ENCODE measurements at regions not wholly inside any gene's neighbourhood (a gene's known extent, or its start where the extent isn't known, plus 50 kb on each side); places are given as distances from the start of the nearest gene placed in this dataset.

DNA sequence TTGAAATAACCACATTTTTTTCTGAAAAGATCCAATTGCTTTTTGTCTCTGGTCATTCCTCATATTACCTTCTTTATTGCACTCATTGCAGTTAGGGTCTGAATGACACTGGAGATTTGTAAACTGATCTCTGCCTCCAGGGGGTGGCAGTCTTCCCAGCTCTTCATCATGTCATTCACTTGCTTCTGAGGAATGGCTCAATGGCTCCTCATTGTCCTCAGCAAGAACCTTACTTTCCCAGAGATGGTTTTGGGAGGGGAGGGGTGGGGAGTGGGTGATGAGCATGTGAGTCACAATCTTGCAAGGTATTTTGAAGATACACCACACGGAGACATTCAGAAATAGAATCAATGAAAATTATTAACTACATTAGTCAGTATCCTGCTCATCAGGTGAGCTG, 159.8 kb upstream of the GAS1 start:
- TF ChIP-seq CTCF (IDR thresholded peaks at IDR 0.05; ENCODE audit: poor library complexity) (peak; percentile 17), EZH2phosphoT487 (IDR thresholded peaks at IDR 0.05; ENCODE audit: low read depth, severe bottlenecking, unreplicated experiment) (no peak)
